GM21515 (cell line): ENCODE measurements at regions not wholly inside any gene's neighbourhood (a gene's known extent, or its start where the extent isn't known, plus 50 kb on each side); places are given as distances from the start of the nearest gene placed in this dataset.

Source experiments
- ATAC-seq: cut with Tn5 transposase; IDR thresholded peaks from one replicate; pipeline ENCODE4 v1.9.1; 2021; ENCODE audit not compliant: unreplicated experiment

DNA sequence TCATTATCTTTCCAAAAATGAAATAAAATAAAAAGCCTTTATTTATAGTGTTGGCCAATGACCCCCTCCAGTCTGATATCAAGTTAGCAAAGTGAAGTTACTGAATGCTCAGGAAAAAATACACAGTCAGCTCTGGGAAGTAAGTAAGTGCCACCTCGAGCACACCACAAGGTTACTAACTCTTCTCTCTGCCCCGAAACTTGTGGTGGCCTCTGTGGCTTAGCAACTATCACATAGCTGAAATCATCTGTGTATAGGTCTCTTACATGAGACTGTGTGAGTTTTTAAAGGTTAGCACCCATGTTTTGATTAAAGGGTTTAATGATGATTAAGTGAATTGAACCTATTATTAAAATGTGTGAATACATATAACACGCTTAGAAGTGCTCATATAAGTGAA, 161.4 kb upstream of the KLF4 start:
- no peak for ATAC-seq

DNA sequence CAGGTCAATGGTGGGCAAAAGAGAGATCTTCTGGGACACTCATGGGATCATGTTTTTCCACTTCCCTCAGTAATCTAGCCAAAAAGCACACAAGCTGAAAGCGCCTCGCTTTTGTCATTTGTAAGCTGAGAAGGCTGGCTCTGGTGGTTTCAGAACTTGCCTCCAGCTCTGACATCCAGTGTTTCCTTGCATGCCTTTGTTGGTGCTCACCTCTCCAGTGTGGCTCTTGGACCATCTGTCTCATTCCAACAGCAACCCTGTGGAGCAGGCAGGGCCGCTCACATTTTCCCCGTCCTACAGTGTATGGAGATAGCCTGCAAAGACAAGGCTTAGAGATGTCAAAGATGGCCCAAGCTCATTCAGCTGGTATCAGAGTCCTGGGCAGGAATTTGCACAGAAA, 160.8 kb upstream of the KLF4 start:
- ATAC-seq: no peak

DNA sequence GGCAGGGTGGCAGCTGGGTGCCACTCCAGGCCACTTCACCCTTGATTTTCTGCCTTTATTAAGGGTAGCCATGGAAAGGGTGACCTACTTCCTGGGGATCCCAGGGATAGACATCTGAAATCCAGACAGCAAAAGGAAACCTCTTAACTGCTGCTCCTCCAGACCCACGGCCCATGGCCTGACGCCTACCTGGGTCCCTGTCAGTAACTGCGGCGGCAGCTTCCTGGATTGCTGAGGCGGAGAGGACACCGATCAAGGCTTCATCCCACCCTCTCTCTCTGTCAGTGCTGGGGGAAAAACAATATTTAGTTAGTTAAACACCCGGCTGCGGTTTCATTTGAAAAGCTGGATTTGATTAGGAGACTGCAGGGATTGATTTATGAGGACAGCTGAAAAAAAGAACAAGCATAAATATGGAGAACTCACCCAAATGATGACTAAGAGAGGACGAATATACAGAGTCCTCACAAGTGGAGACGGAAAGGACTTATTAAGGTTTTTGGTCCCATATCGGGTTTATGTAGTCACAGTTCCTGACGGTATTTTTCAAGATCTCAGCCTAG, 158.7 kb upstream of the KLF4 start:
- ATAC-seq: no peak

DNA sequence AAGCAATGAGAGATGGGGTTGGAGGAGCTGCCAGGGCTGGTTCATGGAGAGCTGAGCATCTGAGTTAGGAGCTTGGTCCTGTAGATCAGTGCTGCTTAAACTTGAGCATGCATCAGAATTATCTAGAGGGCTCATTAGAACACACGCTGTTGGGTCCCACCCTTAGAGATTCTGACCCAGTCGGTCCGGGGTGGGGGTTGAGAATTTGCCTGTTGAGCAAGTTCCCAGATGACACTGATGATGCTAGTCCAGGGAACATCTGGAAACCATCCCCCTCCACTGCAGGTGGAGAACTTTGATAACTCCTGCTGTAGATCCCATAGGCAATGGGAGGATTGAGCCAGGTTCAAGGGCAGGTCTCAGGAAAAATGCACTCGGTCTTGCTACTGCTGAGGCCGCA, 158.0 kb upstream of the KLF4 start:
- ATAC-seq: no peak

DNA sequence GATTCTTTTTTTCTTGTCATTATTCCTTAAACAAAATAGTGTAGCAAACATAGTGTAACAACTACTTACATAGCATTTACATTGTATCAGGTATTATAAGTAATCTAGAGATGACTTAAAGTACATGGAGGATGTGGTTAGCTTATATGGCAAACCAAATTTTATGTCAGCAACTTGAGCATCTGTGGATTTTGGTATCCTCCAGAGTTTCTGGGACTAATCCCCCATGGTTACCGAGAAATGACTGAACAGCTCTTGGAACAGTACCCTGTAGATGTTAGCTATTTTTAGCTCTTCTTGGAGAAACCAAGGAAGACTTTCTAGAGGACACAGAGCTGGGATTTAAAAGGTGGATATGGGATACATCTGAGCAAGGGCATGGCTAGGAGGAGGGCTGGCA, 157.6 kb upstream of the KLF4 start:
- ATAC-seq: no peak

DNA sequence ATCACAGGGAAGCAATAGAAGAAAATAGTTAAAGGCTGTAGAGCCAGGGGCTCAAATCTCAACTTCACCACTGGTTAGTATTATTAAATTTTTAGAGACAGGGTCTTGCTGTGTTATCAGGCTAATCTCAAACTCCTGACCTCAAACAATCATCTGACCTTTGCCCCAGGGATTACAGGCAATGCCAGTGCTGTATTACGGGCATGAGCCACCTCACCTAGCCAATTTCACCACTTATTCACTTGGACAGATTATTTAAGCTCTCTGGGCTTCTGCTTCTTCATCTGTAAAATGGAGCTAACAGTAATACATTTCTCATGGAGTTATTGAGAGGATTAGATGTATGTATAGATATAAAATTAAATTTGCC, 155.9 kb upstream of the KLF4 start:
- no peak for ATAC-seq

DNA sequence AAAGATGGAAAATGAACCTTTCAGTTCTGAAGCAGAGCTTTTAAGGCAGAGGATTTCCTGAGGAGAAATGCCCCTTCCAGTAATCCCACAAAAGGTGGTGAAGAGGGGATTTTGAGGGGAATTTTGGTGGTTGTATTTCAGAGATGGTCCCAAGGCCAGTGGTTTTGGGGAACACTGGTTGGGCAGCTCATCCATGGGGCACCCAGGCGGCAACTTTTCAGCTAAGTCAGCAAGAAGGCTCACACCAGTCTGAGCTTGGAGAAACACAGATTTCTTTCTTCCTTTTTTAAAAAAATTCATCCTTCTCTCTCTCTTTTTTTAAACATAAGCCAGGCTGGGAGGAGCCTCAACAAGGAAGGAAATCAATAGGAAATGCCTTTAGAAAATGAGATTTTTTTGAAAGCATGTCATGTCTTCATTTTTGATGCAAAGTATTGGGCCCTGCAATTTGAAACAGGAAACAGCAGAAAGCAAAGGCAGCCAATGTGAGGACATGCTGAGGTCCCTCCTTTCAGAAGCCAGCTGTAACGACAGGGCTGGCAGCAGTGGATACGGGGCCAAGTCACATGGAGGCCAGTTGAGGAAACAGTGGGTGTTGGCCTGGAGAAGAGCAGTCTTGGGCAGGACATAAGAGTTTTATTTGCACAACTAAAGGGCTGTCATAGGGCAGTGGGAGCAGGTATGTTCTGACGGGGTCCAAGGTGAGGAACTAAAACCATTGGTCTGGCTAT, 155.3 kb upstream of the KLF4 start:
- ATAC-seq: no peak

DNA sequence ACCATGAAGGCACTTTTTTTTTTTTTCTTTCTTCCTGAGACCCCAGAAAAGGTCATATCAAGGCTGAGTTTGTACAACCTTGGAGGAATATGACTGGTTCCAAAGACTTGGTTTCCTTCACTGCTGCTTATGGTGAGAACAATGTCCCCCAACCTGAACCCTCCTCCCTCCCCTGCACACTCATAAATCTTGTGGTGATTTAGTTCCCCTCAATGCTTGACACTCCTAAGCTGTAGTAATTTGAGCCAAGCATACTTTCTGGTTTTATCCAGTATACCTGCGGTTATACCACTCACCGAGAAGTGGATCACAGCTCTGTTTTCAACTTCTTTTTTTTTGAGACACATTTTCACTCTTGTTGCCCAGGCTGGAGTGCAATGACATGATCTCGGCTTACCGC, 149.9 kb upstream of the KLF4 start:
- ATAC-seq: no peak

DNA sequence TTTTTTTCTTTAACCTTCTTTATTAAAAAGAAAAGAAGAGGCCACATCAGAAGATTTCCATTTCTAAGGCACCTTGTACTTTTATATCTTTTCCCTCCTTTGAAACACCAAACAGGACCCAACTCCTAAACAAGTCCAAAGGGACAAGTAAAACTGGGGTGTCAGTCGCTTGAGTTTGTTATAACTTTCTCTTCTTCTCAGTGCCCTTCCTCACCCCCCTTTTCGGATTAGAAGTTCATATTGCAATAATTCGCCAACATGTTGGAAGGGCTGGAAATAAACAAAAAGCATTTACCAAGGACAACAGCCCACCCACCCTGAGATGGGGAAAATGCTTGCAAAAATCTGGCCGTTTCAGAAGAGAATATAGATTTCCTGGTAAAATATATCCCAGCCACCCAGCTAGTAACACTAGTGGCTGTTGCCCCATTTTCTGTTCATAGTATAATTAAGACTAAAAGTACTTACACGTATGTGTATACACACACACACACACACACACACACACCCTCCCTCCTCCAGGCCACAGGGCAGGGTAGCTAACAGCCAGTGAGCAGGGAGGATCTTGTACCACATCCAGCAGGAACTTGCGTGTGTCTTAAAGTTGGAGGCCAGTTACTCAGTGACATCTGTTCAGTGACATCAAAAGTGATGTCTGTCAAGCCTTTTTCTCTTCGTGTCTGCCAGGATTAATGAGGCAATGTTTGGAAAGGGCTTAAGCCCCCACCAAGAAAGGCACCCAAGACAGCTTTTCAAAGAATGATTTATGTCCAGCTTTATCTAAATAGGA, 149.1 kb upstream of the KLF4 start:
- ATAC-seq: no peak

DNA sequence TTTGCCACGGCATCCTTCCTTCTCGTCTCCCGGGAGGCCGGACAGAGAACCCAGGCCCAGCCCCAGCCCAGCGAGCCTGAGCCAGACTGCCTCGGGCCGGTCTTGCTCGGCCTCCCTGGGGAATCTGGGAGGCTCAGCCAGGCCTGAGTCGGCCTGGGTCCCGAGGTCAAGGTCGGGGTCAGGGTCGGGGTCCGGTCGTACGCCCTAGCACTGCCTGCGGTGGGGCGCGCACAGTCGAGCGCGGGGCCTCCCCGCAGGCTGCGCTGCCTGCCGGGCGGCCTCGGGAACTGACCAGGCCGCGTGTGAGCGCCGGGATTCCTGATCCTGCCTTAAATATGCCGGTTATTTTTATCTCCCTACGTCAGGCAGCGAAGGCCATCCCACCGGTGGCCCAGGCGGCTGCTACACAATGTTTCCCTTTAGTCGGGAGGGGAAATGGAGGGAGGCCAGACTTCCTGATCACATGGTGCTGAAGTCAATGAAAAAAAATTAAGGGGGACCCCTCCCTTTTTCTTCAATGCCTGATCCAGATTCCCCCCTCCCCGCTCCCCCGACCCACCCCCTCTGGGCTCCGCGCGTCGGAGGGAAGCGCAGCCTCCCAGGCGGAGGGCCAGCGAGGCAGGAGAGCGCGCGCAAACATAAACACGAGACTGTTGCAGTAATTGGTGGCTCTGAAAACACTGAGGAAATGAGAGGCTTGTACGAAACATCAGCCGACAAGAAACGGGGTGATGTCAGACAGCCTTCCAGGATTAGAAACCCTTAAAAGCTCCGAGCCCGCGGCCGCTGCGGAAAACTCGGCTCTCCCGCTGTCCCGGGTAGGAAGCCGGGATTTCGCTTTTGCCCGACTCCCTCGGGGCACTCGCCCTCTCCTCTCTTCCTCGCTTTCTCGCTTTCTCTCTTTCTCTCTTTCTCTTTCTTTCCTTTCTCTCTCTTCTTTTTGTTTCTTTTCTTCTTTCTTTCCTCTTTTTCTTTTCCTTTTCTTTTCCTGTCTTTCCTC, 148.2 kb upstream of the KLF4 start:
- ATAC-seq: no peak

DNA sequence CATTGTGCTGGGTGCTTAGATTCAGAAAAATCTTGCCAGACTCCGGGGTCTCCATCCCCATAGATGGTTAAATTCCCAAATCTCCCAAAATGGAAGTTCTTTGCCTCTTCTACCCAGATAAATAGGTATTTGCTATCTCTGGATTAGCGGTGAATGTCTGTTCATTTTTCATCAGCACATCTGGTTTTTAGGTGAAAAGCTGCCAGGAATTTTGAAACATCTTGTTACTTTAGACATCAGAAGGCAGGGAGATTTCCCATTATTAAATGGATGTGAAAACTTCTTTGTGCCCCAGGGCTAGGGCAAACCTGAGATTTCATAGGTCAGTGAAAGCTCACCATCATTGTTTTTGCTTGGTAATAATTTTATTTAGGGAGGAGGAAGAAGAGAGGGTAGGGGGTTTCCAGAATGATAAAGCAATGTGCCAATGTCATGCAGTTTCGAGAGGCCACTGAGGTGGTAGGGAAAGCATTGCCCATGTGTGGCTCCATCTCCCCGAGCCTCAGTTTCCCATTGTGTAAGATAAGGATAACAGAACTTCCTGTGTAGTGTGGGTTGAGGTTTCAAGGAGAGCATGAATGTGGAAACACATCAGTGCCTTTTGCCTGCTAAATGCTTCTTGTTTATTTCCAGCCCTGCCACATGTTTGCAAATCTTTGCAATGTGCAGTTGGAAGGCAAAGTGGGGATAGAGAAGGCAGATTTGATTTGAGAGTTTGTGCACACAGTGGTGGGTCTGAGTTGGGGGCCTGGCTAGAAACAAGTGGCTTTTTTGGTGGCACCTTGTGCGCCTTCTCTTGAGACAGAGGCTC, 147.2 kb upstream of the KLF4 start:
- no peak for ATAC-seq

DNA sequence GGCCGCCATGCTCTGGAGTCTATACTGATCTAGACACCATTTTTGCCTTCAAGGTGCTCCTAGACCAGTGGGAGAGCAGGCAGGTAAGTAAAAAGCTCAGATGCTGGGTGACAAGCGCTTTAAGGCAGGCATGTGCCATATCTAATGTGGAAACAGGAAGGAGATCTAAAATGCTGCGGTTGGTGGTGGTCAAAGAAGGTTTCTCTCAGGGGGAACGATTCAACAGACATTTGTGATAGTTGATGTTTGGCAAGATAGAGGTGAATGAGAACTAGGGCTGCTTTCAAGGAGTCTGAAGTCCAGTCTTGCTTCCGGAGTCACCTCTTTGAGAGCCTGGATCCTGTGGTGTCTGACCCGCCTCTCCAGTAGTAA, 146.2 kb upstream of the KLF4 start:
- no peak for ATAC-seq

DNA sequence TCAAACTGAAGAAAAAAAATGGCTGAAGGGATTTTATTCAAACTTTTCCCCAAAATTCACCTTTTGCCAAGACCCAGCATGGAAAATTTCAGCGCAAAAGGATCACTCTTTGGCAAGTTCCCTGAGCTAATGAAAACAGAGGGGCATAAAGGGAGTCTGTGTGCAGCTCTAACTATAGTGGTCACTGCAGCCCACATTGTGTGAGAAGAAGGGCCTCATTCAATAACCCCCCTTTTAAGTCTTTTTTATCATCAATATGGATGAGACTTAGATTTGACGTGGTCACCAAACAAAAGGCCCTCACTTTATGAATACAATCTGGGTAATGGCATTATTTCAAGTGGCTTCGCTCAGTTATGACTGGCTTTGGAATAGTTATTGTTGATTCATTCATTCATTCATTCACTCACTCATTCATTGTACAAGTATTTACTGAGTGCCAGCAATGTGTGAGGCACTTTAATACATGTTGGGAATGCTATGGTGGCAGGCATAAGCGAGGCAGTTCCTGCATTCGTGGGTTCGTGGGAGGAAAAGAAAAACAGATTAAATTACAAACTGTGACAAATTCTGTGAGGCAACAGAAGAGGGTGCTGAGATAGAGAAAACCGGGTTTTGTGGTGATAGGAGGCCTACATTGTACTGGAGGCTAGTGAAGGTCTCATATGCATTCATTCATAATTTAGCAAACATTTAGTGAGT, 145.7 kb upstream of the KLF4 start:
- no peak for ATAC-seq

DNA sequence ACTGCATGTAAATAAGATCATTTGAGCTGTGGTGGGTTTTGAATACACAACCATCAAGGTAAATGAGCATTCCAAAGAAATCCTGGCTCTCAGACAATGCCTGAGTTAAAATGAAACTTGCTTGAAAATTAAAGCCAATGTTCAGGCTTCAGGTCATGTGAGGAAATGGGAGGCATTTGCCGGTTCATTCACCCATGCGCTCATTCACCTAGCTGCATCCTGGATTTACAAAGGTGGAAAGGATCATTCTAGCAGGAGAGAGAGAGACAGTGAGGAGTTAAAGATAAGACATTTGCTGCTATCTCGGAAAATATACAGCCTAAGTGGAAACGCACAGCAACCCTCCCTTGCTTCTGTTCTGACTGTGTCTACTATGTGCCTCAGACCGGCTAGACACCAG, 143.8 kb upstream of the KLF4 start:
- no peak for ATAC-seq

DNA sequence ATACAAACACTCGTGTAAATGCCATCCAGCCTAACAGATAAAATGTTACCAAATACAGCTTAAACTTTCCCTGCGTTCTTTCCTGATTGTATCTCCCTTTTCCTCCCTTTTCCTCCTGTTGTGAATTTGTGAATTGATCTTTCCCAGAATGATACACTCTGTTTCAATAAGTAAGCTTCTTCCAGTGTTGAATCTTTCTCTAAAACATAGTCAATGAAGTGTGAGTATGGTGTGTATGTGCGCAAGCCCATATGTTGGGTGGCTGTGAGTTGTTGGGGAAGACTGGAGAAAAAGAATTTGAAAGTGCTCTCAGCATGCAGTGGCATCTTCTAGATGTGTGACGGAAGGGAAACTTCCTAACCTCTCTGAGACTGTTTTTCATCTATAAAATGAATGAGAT, 143.1 kb upstream of the KLF4 start:
- ATAC-seq: no peak

DNA sequence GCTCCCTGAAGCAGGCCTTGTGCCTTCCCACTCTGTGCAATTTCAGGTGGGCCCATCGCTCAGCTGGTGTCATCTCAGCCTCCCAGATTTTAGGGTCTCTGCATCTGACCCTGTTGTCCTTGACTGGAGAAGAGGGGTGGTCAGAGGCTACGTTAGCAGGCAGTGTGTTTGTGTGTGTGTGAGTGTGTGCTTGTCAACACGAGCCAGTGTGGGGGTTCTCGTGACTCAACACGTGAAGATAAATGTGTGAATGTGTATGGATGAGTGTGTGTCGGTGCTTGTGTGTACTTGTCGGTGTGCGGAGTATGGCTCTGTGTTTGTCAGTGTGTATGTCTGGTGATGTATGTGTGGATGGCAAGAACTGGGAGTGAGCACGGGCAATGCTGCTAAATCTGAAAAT, 142.6 kb upstream of the KLF4 start:
- no peak for ATAC-seq

DNA sequence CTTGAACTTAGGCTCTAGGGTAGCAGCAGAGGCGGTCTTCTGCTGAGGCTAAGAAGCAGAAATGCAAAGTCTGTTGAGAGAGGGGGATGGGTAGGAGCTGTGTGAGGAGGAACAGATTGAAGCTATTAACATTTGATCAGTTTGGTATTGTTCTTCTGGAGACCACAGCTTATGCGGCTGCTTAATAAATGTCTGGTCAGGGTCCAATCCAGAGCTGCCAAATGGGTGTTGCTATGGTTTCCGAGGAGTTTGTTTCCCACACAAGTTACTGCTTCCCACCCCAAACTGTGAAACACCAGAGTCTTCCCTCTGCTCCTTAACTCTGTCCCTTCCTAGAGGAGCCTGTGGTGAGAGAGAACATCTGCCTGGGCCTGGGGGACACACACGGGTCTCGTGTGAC, 142.2 kb upstream of the KLF4 start:
- ATAC-seq: no peak

DNA sequence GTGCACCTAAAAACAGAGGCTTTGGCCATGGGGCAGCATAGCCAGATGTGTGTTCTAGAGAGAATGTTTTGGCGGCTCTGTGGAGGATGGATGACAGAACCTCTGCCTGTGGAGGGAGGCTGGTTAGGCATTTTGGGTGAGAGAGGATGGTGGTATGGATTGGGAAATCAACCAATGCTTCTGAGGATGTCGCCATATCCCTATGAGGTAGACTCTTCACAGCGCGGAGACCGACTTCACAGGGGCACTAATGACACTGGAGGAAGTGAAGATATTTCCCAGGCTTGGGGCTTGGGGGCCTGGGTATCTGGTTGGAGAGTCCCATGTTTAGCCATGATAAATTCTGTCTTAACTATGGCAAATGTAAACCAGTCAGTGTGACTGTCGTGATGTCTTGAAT, 140.6 kb upstream of the KLF4 start:
- no peak for ATAC-seq

DNA sequence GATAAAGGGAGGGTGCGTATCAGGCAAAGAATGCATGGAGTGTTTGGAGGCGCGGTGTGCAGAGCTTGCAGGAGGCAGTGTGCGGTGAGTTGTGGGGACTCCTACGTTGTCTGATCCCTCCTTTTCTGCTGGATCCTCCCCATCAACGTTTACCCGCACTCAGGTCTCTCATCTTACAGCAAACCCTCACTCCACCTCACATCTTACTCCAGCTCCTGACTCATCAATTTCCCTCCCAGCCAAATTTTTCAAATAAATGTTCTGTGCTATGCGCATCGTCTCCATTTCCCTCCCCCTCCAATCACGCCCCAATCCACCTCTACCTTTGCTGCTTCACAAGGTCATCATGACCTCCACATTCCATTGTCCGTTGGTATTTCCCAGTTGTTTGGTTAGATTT, 138.9 kb upstream of the KLF4 start:
- ATAC-seq: no peak

DNA sequence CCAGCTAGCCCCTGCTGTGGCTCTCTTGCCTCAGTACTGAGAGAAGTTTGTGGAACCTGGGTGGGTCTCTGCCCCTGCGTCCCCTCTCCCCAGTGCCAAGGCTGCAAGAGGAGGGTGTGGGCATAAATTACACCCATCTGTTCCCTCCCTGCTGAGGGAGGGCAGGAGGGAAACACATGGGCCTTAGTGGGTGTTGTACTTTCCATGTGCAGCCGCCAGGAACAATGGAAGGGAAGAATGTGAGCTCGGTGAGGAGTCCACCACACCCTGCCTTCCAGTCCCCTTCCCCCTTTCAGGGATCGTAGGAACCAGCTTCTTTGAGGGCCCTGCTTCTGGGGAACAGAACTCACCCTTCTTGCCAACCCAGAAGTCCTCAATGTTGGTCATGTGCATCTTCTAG, 138.2 kb upstream of the KLF4 start:
- ATAC-seq: no peak
